K562 (cell line): ENCODE measurements at regions not wholly inside any gene's neighbourhood (a gene's known extent, or its start where the extent isn't known, plus 50 kb on each side); places are given as distances from the start of the nearest gene placed in this dataset.

Experiments used
- ATAC-seq: fragments of 200-7000 bp; cut with Tn5 transposase; 3 replicates; pipeline ENCODE4 v1.9.1; 2020; ENCODE audit warnings: moderate library complexity
- BruUV-seq: library from RNA; stranded (reverse); fragments of 400-500 nt; replicated peaks from 2 replicates; lab custom pipeline; 2021; lab: Mats Ljungman, UMichigan
- CTCF ChIA-PET: fragments of 300-600 bp; formaldehyde crosslinking; extraction: SDS; loops from one replicate; lab custom pipeline; 2021; ENCODE audit warnings: low intra/inter-chr PET ratio; lab: Yijun Ruan, JAX
- POLR2A ChIA-PET: fragments of 300-600, 350-650 bp; sonication (Branson Sonifier 250); formaldehyde crosslinking; extraction: SDS; loops from one replicate; lab custom pipeline; 2021; ENCODE audit warnings: antibody characterized with exemption, inconsistent platforms; lab: Yijun Ruan, JAX
- DNase-seq, 4 experiments: peaks; one replicate each; pipeline versions ENCODE4 v3.0.0 to v3.0.0-alpha.2; 2011 to 2018; ENCODE audit warnings: low spot score in 3 of 4, mixed read lengths in 3 of 4; ENCODE audit errors: extremely low read depth in 1 of 4
- FAIRE-seq: peaks from 2 replicates; lab custom pipeline; 2011; peaks lifted over from hg19 to GRCh38; lab: Jason Lieb, UNC
- H2AFZ ChIP-seq: 2 replicates; pipeline ENCODE4 v1.6.0; 2011; ENCODE audit warnings: low read depth, low read length, control low read depth, inconsistent platforms
- H3K27ac ChIP-seq: fragments of 200-600 bp; 3 replicates; pipeline ENCODE4 v1.8.0; 2011; ENCODE audit warnings: low read depth, mild to moderate bottlenecking, control low read depth, inconsistent platforms, low read length, moderate library complexity, mixed read lengths; ENCODE audit errors: extremely low read depth
- H3K27me3 ChIP-seq, 2 experiments: fragments of 300-600 bp in 1 of 2; 2 replicates in 1 of 2; 3 replicates in 1 of 2; pipeline versions ENCODE4 v1.6.0 to v1.8.0; 2011; ENCODE audit warnings: inconsistent platforms in 2 of 2, low read length in 2 of 2, mild to moderate bottlenecking in 1 of 2, mixed read lengths in 1 of 2, moderate library complexity in 1 of 2; ENCODE audit not compliant: control insufficient read depth in 2 of 2, insufficient read depth in 2 of 2
- H3K36me3 ChIP-seq: fragments of 300-600 bp; 3 replicates; pipeline ENCODE4 v1.8.0; 2011; ENCODE audit warnings: mild to moderate bottlenecking, low read length, inconsistent platforms; ENCODE audit not compliant: control insufficient read depth, insufficient read depth
- H3K4me1 ChIP-seq, 2 experiments: fragments of 200-600 bp in 1 of 2; replicated peaks in 1 of 2; 2 replicates in 1 of 2; 3 replicates in 1 of 2; pipeline versions ENCODE4 v1.5.1 to v1.8.0; 2011; ENCODE audit warnings: inconsistent platforms in 2 of 2, low read length in 2 of 2, mild to moderate bottlenecking in 1 of 2, mixed read lengths in 1 of 2, moderate library complexity in 1 of 2; ENCODE audit not compliant: control insufficient read depth in 2 of 2, insufficient read depth in 2 of 2
- H3K4me2 ChIP-seq: 2 replicates; pipeline ENCODE4 v1.6.1; 2011; ENCODE audit warnings: low read length, control low read depth, inconsistent platforms, mixed read lengths; ENCODE audit not compliant: insufficient read depth
- H3K4me3 ChIP-seq: fragments of 200-600 bp; sonication (generic), shearing (Covaris generic); 2 replicates; pipeline ENCODE4 v1.5.1; 2016; ENCODE audit warnings: control low read depth, inconsistent platforms
- H3K79me2 ChIP-seq: fragments of 200-600 bp; 3 replicates; pipeline ENCODE4 v1.8.0; 2011; ENCODE audit warnings: low read length, inconsistent platforms; ENCODE audit not compliant: control insufficient read depth, insufficient read depth
- H3K9ac ChIP-seq, 2 experiments: 2 replicates each; pipeline versions ENCODE4 v1.6.0 to v1.6.1; 2011; ENCODE audit warnings: low read depth in 2 of 2, low read length in 2 of 2, control low read depth in 1 of 2, inconsistent platforms in 1 of 2, mild to moderate bottlenecking in 1 of 2, mixed read lengths in 1 of 2; ENCODE audit not compliant: insufficient read depth in 1 of 2
- H3K9me1 ChIP-seq: one replicate; pipeline ENCODE4 v1.6.0; 2011; ENCODE audit warnings: inconsistent platforms, mild to moderate bottlenecking, low read length, moderate library complexity; ENCODE audit not compliant: control insufficient read depth, insufficient read depth
- H3K9me3 ChIP-seq: replicated peaks from 2 replicates; pipeline ENCODE4 v1.5.1; 2011; ENCODE audit warnings: low read depth, low read length, inconsistent platforms; ENCODE audit not compliant: control insufficient read depth, insufficient read depth
- H4K20me1 ChIP-seq: replicated peaks from 2 replicates; pipeline ENCODE4 v1.6.1; 2011; ENCODE audit warnings: low read length, inconsistent platforms, mixed read lengths; ENCODE audit not compliant: control insufficient read depth, insufficient read depth
- C11orf30 ChIP-seq: fragments of 450-650 bp; IDR thresholded peaks from 2 replicates; pipeline ENCODE4 v1.6.1; 2016; ENCODE audit warnings: low read depth, mild to moderate bottlenecking
- DNMT1 ChIP-seq: fragments of 450-650 bp; IDR thresholded peaks from 2 replicates; pipeline ENCODE4 v1.6.1; 2016; ENCODE audit warnings: antibody characterized with exemption, mild to moderate bottlenecking
- ILF3 ChIP-seq: fragments of 450-650 bp; IDR thresholded peaks from 2 replicates; pipeline ENCODE4 v1.6.1; 2018; ENCODE audit warnings: antibody characterized with exemption, mild to moderate bottlenecking, moderate library complexity, borderline replicate concordance
- KDM5B ChIP-seq: fragments of 200-600 bp; sonication (generic); IDR thresholded peaks from 2 replicates; pipeline ENCODE4 v1.6.1; 2012; ENCODE audit warnings: low read depth, mild to moderate bottlenecking, moderate library complexity, low read length, control low read depth, inconsistent platforms; ENCODE audit not compliant: insufficient replicate concordance
- PHTF2 ChIP-seq: fragments of 250-450 bp; sonication (Bioruptor Pico); IDR thresholded peaks from 2 replicates; pipeline ENCODE4 v1.5.0; 2021; ENCODE audit warnings: mild to moderate bottlenecking
- TCF7 ChIP-seq: sonication (generic); IDR thresholded peaks from 2 replicates; pipeline ENCODE4 v1.6.1; 2016; ENCODE audit warnings: antibody characterized with exemption, borderline replicate concordance
- TCFL5 ChIP-seq: fragments of 250-450 bp; sonication (Bioruptor Pico); conservative IDR thresholded peaks from 2 replicates; pipeline ENCODE4 v1.6.1; 2021; ENCODE audit warnings: mild to moderate bottlenecking, moderate library complexity, matching md5 sums
- TGIF2 ChIP-seq: sonication (generic); formaldehyde crosslinking; IDR thresholded peaks from 2 replicates; pipeline ENCODE4 v1.8.1; 2022; ENCODE audit warnings: mild to moderate bottlenecking, missing genetic modification reagents, moderate library complexity
- ZBTB33 ChIP-seq: sonication (generic); formaldehyde crosslinking; IDR thresholded peaks from 2 replicates; pipeline ENCODE4 v1.8.1; 2023; ENCODE audit warnings: mild to moderate bottlenecking, missing genetic modification reagents
- WGBS: fragments of 100-300 bp; shearing (Covaris generic); methylation state at CpG from one replicate; pipeline ENCODE4 v1.1.6; 2016; ENCODE audit warnings: low coverage, mixed read lengths; ENCODE audit not compliant: insufficient coverage; ENCODE audit errors: missing lambda C conversion rate; 5-methylcytosine and 5-hydroxymethylcytosine counted together
- in situ Hi-C: fragments of 300-500 bp; cut with MboI; formaldehyde crosslinking; loops from 4 replicates; pipeline ENCODE4 v1.15.0; 2018; ENCODE audit warnings: inconsistent platforms, mixed read lengths
- intact Hi-C: fragments of 100-400 bp; cut with micrococcal nuclease; formaldehyde crosslinking; loops from 2 replicates; pipeline ENCODE4 v1.14.2; 2022
- TF ChIP-seq, protein P1 (sequence below): fragments of 450-650 bp; formaldehyde crosslinking; conservative IDR thresholded peaks from 2 replicates; pipeline ENCODE4 v1.4.0; 2022; ENCODE audit warnings: mild to moderate bottlenecking, missing genetic modification characterization

DNA sequence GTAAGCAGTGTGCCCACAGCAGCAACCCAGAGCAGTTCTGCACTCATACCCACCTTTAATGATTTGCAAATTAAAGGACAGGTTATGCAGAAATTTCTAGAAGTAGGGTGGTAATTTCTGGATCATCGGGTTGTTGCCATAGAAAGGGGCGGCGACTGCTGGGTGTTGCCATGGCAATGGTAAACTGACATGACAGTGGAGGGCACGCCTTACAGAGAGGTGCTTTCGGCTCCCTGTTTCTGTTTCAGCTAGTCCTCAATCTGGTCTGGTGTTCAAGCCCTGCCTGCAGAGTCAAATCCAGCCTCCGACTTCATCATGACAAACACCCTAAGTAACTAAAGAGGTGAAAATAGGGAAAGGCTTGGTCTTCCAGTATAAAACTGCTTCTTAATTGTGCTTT is 667.7 kb downstream of the SOCS6 start:
- in situ Hi-C loops = no loop called here

More for the DNA sequence above, 667.7 kb downstream of the SOCS6 start:
- H3K9me3 ChIP-seq = no peaks in the 10 kb centered on the region
- no peaks in the 10 kb centered on the region for H3K36me3 ChIP-seq
- no TSS peak for BruUV-seq
- no peak overlapping the region for H3K9ac ChIP-seq
- WGBS = 2% methylated on average over 6 of the region's 6 CpGs
- CTCF ChIA-PET = no interaction called here
- no peak overlapping the region for H3K4me2 ChIP-seq
- H3K27me3 ChIP-seq = no peaks in the 10 kb centered on the region
- TF ChIP-seq TCF7 (no peak), ZBTB33 (no peak), PHTF2 (CRISPR knock-in tag) (no peak), KDM5B (no peak), TGIF2 (CRISPR knock-in tag) (no peak), DNMT1 (no peak), ILF3 (no peak), C11orf30 (no peak), TCFL5 (CRISPR knock-in tag) (no peak)
- TF ChIP-seq, protein P1, sequence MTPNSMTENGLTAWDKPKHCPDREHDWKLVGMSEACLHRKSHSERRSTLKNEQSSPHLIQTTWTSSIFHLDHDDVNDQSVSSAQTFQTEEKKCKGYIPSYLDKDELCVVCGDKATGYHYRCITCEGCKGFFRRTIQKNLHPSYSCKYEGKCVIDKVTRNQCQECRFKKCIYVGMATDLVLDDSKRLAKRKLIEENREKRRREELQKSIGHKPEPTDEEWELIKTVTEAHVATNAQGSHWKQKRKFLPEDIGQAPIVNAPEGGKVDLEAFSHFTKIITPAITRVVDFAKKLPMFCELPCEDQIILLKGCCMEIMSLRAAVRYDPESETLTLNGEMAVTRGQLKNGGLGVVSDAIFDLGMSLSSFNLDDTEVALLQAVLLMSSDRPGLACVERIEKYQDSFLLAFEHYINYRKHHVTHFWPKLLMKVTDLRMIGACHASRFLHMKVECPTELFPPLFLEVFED (CRISPR knock-in tag) = no peak
- ATAC-seq (no peak), DNase-seq (no peak), FAIRE-seq (no peak)
- H3K79me2 ChIP-seq = no peaks in the 10 kb centered on the region
- intact Hi-C loops = no loop called here
- no peak overlapping the region for H3K4me3 ChIP-seq
- H3K9me1 ChIP-seq = no peaks in the 10 kb centered on the region
- H3K27ac ChIP-seq = no peak overlapping the region
- H2AFZ ChIP-seq = no peak overlapping the region
- no peaks in the 10 kb centered on the region for H3K4me1 ChIP-seq
- H4K20me1 ChIP-seq = no peaks in the 10 kb centered on the region
- POLR2A ChIA-PET = no interaction called here
